CD4-positive, CD25-positive, alpha-beta regulatory T cell (primary cell): ENCODE measurements at regions not wholly inside any gene's neighbourhood (a gene's known extent, or its start where the extent isn't known, plus 50 kb on each side); places are given as distances from the start of the nearest gene placed in this dataset.

Source experiments
- ATAC-seq, 2 donors: fragments of 150-1000 bp; cut with Tn5 transposase; one replicate each; pipeline ENCODE4 v1.10.0; 2021; ENCODE audit warnings: low read depth in 2 of 2, moderate number of reproducible peaks in 2 of 2, moderate library complexity in 1 of 2
- DNase-seq, 3 donors: peaks; one replicate each; pipeline versions ENCODE4 v3.0.0 to v3.0.0-alpha.2; 2012 to 2022; ENCODE audit warnings: mixed read lengths in 1 of 3
- H3K27ac ChIP-seq: one replicate; pipeline ENCODE4 v1.7.0; 2013; ENCODE audit warnings: mild to moderate bottlenecking, low read length; ENCODE audit not compliant: insufficient read depth, poor library complexity, severe bottlenecking
- H3K27me3 ChIP-seq: one replicate; pipeline ENCODE4 v1.7.0; 2013; ENCODE audit warnings: low read length; ENCODE audit not compliant: control insufficient read depth, insufficient read depth
- H3K36me3 ChIP-seq: one replicate; pipeline ENCODE4 v1.7.0; 2013; ENCODE audit warnings: mild to moderate bottlenecking, low read length, moderate library complexity; ENCODE audit not compliant: control insufficient read depth, insufficient read depth
- H3K4me1 ChIP-seq: 2 replicates; pipeline ENCODE4 v1.7.0; 2013; ENCODE audit warnings: mild to moderate bottlenecking, low read length; ENCODE audit not compliant: insufficient read depth, control insufficient read depth, poor library complexity, severe bottlenecking
- H3K4me3 ChIP-seq: one replicate; pipeline ENCODE4 v1.7.0; 2013; ENCODE audit warnings: low read depth, mild to moderate bottlenecking, low read length, moderate library complexity
- H3K9me3 ChIP-seq, 2 experiments: 1 replicate in 1 of 2; 2 replicates in 1 of 2; pipeline ENCODE4 v1.7.0; 2013; ENCODE audit warnings: low read length in 2 of 2, mild to moderate bottlenecking in 1 of 2, moderate library complexity in 1 of 2; ENCODE audit not compliant: control insufficient read depth in 2 of 2
- H3K27ac Mint-ChIP-seq, 3 donors: one replicate each; pipeline ENCODE4 v1.8.0; 2020 to 2022; ENCODE audit warnings: mild to moderate bottlenecking in 3 of 3, mixed read lengths in 3 of 3, moderate library complexity in 2 of 3
- H3K27me3 Mint-ChIP-seq: one replicate; pipeline ENCODE4 v1.8.0; 2022; ENCODE audit warnings: mild to moderate bottlenecking, mixed read lengths
- H3K36me3 Mint-ChIP-seq: one replicate; pipeline ENCODE4 v1.8.0; 2020; ENCODE audit warnings: mixed read lengths
- H3K4me1 Mint-ChIP-seq, 4 donors: one replicate each; pipeline ENCODE4 v1.8.0; 2020 to 2022; ENCODE audit warnings: mixed read lengths in 4 of 4, mild to moderate bottlenecking in 1 of 4
- H3K4me3 Mint-ChIP-seq, 4 donors: one replicate each; pipeline ENCODE4 v1.8.0; 2020 to 2022; ENCODE audit warnings: mild to moderate bottlenecking in 4 of 4, mixed read lengths in 4 of 4, moderate library complexity in 3 of 4
- H3K9me3 Mint-ChIP-seq, 7 donors: one replicate each; pipeline ENCODE4 v1.8.0; 2020 to 2022; ENCODE audit warnings: mixed read lengths in 7 of 7, mild to moderate bottlenecking in 3 of 7, moderate library complexity in 2 of 7

DNA sequence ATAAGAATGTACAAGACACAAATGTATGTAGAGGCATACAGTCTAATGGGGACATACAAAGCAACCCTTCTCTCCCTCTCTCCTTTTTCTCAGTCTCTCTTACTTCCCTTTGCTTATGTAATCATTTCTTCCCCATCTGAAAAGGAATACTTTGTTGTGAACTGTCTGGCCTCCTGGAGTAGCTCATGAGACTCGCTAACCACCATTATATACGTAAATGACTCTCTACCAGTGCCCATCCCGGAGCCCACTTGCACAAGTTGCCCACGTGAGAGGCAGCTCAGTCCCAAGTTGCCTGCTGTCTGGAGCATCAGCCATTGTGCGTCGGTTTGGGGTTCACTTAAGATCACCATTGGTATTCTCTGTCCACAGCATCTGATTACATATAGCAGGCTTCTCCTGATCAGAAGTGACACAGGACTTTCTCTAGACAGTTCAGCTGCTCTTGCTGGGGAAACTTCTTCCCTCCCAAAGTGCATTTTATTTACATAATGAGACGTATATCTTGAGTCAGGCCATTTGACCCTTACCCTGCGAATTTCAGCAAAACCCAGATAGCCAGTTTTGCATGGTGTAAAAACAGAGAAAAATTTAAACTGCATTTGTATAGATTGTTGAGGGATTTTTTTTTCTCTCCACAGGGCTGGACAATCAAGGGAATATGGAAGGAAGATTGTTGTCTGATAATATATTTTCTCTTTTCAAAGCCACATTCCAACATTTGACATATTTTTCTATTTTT lies 220.7 kb upstream of the EGLN3 start:
- H3K4me1 ChIP-seq, result no peaks in the 10 kb centered on the region
- no peaks in the 10 kb centered on the region for H3K27me3 ChIP-seq
- Mint-ChIP-seq H3K4me3 (no peak overlapping the region), H3K27ac (no peak overlapping the region), H3K9me3 (peaks cover 0 to 7% (median 0%) of the 10 kb centered on the region in 7 donors), H3K36me3 (no peaks in the 10 kb centered on the region), H3K4me1 (no peaks in the 10 kb centered on the region), H3K27me3 (no peaks in the 10 kb centered on the region)
- no peaks in the 10 kb centered on the region for H3K36me3 ChIP-seq
- no peak overlapping the region for H3K4me3 ChIP-seq
- H3K27ac ChIP-seq, result no peak overlapping the region
- ATAC-seq (no peak), DNase-seq (no peak)
- H3K9me3 ChIP-seq, result no peaks in the 10 kb centered on the region

GRCh38 chr14:34170882-34171281 lies 220.0 kb upstream of the EGLN3 start:
- Histone ChIP-seq H3K36me3 (no peaks in the 10 kb centered on the region), H3K4me3 (no peak overlapping the region), H3K4me1 (no peaks in the 10 kb centered on the region), H3K27me3 (no peaks in the 10 kb centered on the region), H3K27ac (no peak overlapping the region), H3K9me3 (no peaks in the 10 kb centered on the region)
- Mint-ChIP-seq H3K9me3 (peaks cover 0 to 7% (median 0%) of the 10 kb centered on the region in 7 donors), H3K4me3 (no peak overlapping the region), H3K36me3 (no peaks in the 10 kb centered on the region), H3K27me3 (no peaks in the 10 kb centered on the region), H3K27ac (no peak overlapping the region), H3K4me1 (no peaks in the 10 kb centered on the region)
- ATAC-seq (no peak), DNase-seq (no peak)

DNA sequence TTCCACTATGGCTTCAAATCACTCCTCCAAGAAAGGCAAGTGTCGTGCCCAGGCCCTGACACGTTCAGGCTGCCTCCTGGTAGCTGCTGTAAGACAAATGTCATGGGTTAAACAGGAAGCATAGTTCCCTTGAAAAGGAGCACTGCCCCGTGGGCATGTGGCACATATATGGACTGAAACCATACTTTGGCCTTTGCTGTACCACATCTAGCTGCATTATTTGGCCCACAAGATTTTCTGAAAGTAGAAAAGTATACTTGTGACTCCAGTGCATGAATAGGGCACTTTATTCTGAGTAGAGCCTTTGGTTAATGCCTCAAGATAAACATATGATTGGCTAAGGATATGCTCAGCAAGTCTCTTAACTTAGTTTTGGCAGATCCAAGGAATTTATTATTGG lies 218.7 kb upstream of the EGLN3 start:
- H3K36me3 ChIP-seq, result no peaks in the 10 kb centered on the region

DNA sequence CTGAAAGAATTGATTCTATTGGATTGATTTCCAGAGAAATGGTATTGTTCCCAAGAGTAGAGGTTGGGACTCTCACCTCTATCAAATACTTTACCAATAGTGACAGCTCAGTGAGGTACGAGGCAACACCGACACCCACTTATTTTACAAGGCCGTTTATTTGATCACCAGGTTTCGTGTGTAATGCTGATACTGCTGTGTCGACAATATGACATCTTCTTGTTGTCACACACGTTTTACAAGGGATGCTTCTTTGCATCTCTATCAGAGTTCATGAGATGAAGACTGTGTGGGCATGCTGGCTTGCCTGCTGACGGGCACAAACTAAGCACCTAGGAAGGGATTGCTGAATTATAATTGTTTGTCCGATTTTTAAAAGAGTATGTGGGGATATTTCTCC lies 217.8 kb upstream of the EGLN3 start:
- no peaks in the 10 kb centered on the region for H3K36me3 Mint-ChIP-seq
- ATAC-seq, result no peak
- DNase-seq, result no peak
- Histone ChIP-seq H3K4me1 (no peaks in the 10 kb centered on the region), H3K36me3 (no peaks in the 10 kb centered on the region), H3K27me3 (no peaks in the 10 kb centered on the region), H3K27ac (no peak overlapping the region), H3K4me3 (no peak overlapping the region), H3K9me3 (no peaks in the 10 kb centered on the region)
- H3K27me3 Mint-ChIP-seq, result no peaks in the 10 kb centered on the region
- no peaks in the 10 kb centered on the region for H3K4me1 Mint-ChIP-seq
- H3K27ac Mint-ChIP-seq, result no peak overlapping the region
- no peak overlapping the region for H3K4me3 Mint-ChIP-seq
- H3K9me3 Mint-ChIP-seq, result peaks cover 0 to 7% (median 0%) of the 10 kb centered on the region in 7 donors

More for the DNA sequence above, 218.7 kb upstream of the EGLN3 start:
- Histone ChIP-seq H3K27ac (no peak overlapping the region), H3K9me3 (no peaks in the 10 kb centered on the region), H3K27me3 (no peaks in the 10 kb centered on the region), H3K4me3 (no peak overlapping the region), H3K4me1 (no peaks in the 10 kb centered on the region)
- no peaks in the 10 kb centered on the region for H3K36me3 Mint-ChIP-seq
- DNase-seq (no peak), ATAC-seq (no peak)
- H3K4me1 Mint-ChIP-seq, result no peaks in the 10 kb centered on the region
- no peak overlapping the region for H3K4me3 Mint-ChIP-seq
- no peak overlapping the region for H3K27ac Mint-ChIP-seq
- no peaks in the 10 kb centered on the region for H3K27me3 Mint-ChIP-seq
- peaks cover 0 to 7% (median 0%) of the 10 kb centered on the region in 7 donors for H3K9me3 Mint-ChIP-seq

GRCh38 chr14:34165847-34166350 lies 215.0 kb upstream of the EGLN3 start:
- Histone ChIP-seq H3K4me3 (no peak overlapping the region), H3K4me1 (no peaks in the 10 kb centered on the region), H3K36me3 (no peaks in the 10 kb centered on the region), H3K9me3 (no peaks in the 10 kb centered on the region), H3K27me3 (no peaks in the 10 kb centered on the region), H3K27ac (no peak overlapping the region)
- Mint-ChIP-seq H3K4me1 (no peaks in the 10 kb centered on the region), H3K4me3 (no peak overlapping the region), H3K9me3 (peaks cover 0 to 4% (median 0%) of the 10 kb centered on the region in 7 donors), H3K27ac (no peak overlapping the region), H3K36me3 (no peaks in the 10 kb centered on the region), H3K27me3 (no peaks in the 10 kb centered on the region)
- ATAC-seq, result no peak
- DNase-seq, result no peak

DNA sequence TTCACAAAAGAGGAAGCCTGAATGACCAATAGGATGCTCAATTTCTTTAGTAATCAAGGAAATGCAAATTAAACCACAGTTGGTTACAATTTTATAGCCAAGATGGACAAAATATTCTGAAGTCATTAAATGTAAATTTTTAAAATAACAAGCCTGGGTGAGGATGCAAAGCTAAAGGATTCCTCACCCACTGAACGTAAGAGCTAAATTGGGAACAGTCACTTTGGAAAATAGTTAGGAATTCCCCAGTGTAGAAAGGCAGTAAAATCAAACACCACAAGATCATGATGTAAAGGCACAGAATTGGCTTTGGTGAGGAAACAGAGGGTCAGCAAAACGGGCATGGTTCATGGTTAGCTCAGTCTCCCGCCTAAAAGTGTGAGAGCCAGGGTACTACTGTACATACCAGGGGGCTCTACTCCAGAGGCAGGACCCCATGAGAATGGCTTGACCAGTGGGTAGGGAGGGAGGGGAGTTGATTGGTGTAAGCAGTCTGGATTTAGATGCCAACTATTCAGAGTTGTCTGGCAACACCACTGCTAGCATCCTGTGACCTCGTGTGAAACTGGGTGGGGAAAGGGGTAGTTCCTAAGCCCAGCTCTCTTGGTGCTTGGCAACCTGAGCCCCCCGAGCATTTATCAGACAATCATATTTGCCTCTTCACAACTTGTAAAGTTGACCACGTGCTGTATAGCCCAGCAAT lies 213.4 kb upstream of the EGLN3 start:
- ATAC-seq (no peak), DNase-seq (no peak)
- H3K27me3 Mint-ChIP-seq, result no peaks in the 10 kb centered on the region
- Histone ChIP-seq H3K27me3 (no peaks in the 10 kb centered on the region), H3K9me3 (no peaks in the 10 kb centered on the region), H3K27ac (no peak overlapping the region), H3K4me3 (no peak overlapping the region), H3K36me3 (no peaks in the 10 kb centered on the region), H3K4me1 (no peaks in the 10 kb centered on the region)
- no peak overlapping the region for H3K4me3 Mint-ChIP-seq
- no peak overlapping the region for H3K27ac Mint-ChIP-seq
- H3K4me1 Mint-ChIP-seq, result no peaks in the 10 kb centered on the region
- H3K36me3 Mint-ChIP-seq, result no peaks in the 10 kb centered on the region
- peaks cover 0 to 2% (median 0%) of the 10 kb centered on the region in 7 donors for H3K9me3 Mint-ChIP-seq

- H3K9me3 ChIP-seq, result no peaks in the 10 kb centered on the region
- H3K4me1 ChIP-seq, result no peaks in the 10 kb centered on the region
- no peak overlapping the region for H3K4me3 ChIP-seq
- no peaks in the 10 kb centered on the region for H3K36me3 ChIP-seq
- Mint-ChIP-seq H3K4me3 (no peak overlapping the region), H3K36me3 (no peaks in the 10 kb centered on the region), H3K4me1 (no peaks in the 10 kb centered on the region), H3K9me3 (peaks cover 0 to 3% (median 0%) of the 10 kb centered on the region in 7 donors), H3K27me3 (no peaks in the 10 kb centered on the region), H3K27ac (no peak overlapping the region)
- no peak overlapping the region for H3K27ac ChIP-seq
- DNase-seq (no peak), ATAC-seq (no peak)
- no peaks in the 10 kb centered on the region for H3K27me3 ChIP-seq
Observed at GRCh38 chr14:34161351-34162082, 210.6 kb upstream of the EGLN3 start.
